GM18951 (cell line): ENCODE measurements at regions not wholly inside any gene's neighbourhood (a gene's known extent, or its start where the extent isn't known, plus 50 kb on each side); places are given as distances from the start of the nearest gene placed in this dataset.
A peak's percentile ranks its signal among the peaks of the same experiment; 100 is the strongest.
"Not testable (repeated sequence)": the region's sequence is repeated elsewhere in the genome, so short reads cannot be mapped to it uniquely, and the experiment has no call there.

Experiments
- POLR2A ChIP-seq: IDR thresholded peaks from 4 replicates; pipeline ENCODE4 v1.6.1; 2011; ENCODE audit warnings: mild to moderate bottlenecking; ENCODE audit not compliant: insufficient read length, insufficient read depth; ENCODE audit errors: extremely low read depth
- in situ Hi-C: fragments of 300-500 bp; cut with MboI; formaldehyde crosslinking; loops from one replicate; pipeline ENCODE4 v1.12.0; 2022; ENCODE audit warnings: low sequenced_read_pairs, mixed read lengths, inconsistent platforms; ENCODE audit not compliant: unreplicated experiment

DNA sequence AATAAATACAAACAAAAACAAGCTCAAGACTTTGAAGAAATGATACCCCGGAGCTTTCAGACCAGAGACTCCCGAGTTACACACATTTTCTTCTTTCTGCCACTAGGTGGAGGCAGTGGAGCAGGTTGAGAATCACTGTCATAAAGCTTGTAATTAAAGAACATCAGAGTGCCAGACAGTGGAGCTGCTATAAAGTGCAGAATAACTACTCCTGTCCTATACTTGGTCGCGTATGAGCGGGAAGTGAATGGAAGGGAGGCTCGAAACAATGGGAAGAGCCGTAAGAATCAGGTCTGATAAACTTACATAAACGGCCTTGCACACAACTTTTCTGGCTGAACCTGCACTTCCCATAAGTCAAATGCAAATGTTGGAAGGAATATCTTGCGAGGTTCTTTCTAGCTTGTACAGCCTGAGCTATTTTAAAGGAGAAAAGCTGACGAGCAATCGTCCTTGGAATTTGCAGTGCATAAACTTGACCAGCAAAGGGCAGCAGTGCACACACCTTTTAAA lies 189.0 kb downstream of the RPIA start:
- in situ Hi-C loops, result no loop called here
- TF ChIP-seq POLR2A, result no peak

GRCh38 chr2:88885275-88885674 lies 193.8 kb downstream of the RPIA start:
- TF ChIP-seq POLR2A, result peak; percentile 14
- in situ Hi-C loops, result no loop called here

DNA sequence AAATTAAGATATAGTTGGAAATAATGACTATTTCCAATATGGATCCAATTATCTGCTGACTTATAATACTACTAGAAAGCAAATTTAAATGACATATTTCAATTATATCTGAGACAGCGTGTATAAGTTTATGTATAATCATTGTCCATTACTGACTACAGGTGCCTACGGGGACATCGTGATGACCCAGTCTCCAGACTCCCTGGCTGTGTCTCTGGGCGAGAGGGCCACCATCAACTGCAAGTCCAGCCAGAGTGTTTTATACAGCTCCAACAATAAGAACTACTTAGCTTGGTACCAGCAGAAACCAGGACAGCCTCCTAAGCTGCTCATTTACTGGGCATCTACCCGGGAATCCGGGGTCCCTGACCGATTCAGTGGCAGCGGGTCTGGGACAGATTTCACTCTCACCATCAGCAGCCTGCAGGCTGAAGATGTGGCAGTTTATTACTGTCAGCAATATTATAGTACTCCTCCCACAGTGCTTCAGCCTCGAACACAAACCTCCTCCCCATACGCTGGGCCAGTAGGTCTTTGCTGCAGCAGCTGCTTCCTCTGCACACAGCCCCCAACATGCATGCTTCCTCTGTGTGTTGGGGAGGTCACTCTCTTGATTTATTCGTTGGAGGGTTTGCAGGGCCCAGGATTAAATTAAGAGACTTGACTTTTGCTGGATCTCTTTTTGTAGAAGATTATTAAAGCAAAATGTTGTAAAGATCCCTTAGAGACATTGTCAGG lies 194.4 kb downstream of the RPIA start:
- in situ Hi-C loops, result no loop called here
- no peak for TF ChIP-seq POLR2A

GRCh38 chr2:88887466-88887865 lies 196.0 kb downstream of the RPIA start:
- in situ Hi-C loops, result not testable (repeated sequence)

DNA sequence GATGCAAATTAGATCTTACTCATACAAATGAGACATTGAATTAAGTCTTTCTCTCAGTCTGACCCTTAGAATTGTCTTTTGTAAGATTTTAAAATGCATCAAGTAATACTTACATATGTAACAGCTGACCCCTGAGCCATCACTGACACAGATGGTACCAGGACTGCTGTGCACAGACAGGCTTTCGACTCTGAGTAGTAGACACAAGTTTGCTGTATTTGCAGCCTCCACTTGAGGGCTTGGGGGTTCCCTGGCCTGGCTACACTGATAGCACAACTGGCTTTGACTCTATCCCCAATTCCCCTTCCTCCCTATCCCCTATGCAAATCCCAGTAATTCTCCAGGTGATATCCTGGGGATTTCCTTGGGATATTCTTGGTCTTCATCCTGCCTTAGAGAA lies 200.7 kb downstream of the RPIA start:
- in situ Hi-C loops, result no loop called here
- no peak for TF ChIP-seq POLR2A

- in situ Hi-C loops, result no loop called here
- no peak for TF ChIP-seq POLR2A
These were observed 201.3 kb downstream of the RPIA start for GRCh38 chr2:88892788-88893187.

- no peak for TF ChIP-seq POLR2A
- in situ Hi-C loops, result no loop called here
These were observed 205.5 kb downstream of the RPIA start for GRCh38 chr2:88896971-88897370.

DNA sequence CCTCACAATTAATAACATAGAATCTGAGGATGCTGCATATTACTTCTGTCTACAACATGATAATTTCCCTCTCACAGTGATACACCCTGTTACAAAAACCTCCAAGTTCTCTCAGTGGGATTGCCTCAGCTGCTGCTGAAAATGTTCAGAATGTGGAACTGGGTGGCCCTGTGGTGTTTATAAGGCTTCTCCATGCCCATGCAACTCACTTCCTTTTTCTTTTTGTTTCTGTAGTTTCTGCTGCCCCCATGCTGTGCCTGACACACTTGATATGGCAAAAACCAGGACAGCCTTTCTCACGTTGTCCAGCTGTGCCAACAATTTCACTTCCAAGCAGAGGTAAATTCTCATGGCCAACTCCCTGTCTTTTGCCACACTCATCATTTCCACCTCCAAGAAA lies 206.2 kb downstream of the RPIA start:
- no peak for TF ChIP-seq POLR2A
- in situ Hi-C loops, result no loop called here

- in situ Hi-C loops, result no loop called here
- no peak for TF ChIP-seq POLR2A
These were observed 212.4 kb downstream of the RPIA start for GRCh38 chr2:88903749-88904353.

DNA sequence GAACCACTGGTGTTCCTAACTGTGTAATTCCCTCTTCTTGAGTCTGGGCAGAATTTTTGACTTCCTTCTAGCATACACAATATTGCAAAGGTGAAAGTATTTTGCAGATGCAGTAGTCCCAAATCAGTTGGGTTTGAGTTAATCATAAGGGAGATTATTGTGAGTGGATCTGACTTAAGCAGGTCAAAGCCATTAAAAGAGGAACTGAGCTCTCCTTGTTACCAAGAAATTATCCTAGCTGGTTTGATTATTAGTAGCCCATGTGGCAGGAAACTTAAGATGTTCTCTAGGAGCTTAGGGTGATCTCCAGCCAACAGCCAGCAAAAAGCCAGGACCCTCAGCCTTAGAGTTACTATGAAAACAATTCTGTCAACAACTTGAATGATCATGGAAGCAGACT lies 221.8 kb downstream of the RPIA start:
- in situ Hi-C loops, result no loop called here
- TF ChIP-seq POLR2A, result no peak

- no peak for TF ChIP-seq POLR2A
- in situ Hi-C loops, result no loop called here
These were observed 227.7 kb downstream of the RPIA start for GRCh38 chr2:88919087-88919738.

DNA sequence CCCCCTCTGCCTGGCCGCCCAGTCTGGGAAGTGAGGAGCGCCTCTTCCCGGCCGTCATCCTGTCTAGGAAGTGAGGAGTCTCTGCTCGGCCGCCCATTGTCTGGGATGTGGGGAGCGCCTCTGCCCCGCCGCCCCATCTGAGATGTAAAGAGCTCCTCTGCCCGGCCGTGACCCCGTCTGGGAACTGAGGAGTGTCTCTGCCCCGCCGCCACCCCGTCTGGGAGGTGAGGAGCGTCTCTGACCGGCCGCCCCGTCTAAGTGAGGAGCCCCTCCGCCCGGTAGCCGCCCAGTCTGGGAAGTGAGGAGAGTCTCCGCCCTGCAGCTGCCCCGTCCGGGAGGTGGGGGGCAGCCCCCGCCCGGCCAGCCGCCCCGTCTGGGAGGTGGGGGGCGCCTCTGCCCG lies 228.9 kb downstream of the RPIA start:
- in situ Hi-C loops, result not testable (repeated sequence)

DNA sequence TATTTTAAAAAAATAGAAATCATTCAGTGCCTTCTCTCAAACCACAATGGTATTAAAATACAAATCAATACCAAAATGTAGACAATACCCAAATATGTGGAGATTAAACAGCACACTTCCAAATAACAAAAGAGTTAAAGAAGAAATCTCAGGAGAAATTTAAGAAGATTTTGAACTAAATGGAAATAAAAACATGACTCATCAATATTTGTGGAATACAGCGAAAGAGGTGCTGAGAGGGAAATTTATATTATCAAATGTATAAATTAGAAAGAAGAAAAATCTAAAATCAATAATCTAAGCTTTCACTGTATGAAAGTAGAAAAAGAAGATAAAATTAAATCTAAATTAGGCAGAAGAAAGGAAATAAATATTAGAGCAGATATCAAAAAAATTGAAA lies 233.1 kb downstream of the RPIA start:
- in situ Hi-C loops, result no loop called here
- TF ChIP-seq POLR2A, result no peak
